ENCODE measurements at regions not wholly inside any gene's neighbourhood (a gene's known extent, or its start where the extent isn't known, plus 50 kb on each side); places are given as distances from the start of the nearest gene placed in this dataset.

DNA sequence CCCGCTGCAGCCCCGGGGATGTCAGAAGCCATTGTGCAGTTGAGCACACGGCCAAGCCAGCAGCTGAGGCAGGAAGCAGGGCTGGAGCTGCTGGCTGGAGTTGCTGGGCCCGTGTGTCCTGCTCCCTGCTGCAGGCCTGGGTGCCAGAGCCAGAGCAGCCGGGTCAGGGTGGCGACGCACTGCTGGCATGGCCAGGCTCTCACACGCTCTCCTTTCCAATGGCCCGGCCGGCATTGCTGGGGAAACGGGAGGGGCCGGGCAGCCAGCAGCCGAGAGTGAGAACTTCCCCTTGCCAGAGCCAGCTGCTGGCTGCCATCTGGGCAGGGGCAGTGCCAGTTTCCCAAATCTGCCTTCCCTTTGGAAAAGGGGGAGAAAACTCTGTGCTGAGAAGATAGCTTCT is 82.4 kb upstream of the PROX1 start:
- Histone ChIP-seq H3K9me3 (no peaks in the 10 kb centered on the region), H3K4me1 (no peaks in the 10 kb centered on the region), H3K27me3 (no peaks in the 10 kb centered on the region), H3K4me3 (no peak overlapping the region), H3K36me3 (no peaks in the 10 kb centered on the region), H3K27ac (replicated peaks in 1 of 4) (no peak overlapping the region)
- no peak for DNase-seq (ENCODE audit: extremely low spot score)
- 52% methylated on average over 3 of the region's 13 CpGs for WGBS
- TF ChIP-seq POLR2A (IDR thresholded peaks at IDR 0.05; ENCODE audit: low read depth) (no peak), EP300 (IDR thresholded peaks at IDR 0.05) (no peak), POLR2AphosphoS5 (IDR thresholded peaks at IDR 0.05) (no peak)
- TF ChIP-seq, protein P1, sequence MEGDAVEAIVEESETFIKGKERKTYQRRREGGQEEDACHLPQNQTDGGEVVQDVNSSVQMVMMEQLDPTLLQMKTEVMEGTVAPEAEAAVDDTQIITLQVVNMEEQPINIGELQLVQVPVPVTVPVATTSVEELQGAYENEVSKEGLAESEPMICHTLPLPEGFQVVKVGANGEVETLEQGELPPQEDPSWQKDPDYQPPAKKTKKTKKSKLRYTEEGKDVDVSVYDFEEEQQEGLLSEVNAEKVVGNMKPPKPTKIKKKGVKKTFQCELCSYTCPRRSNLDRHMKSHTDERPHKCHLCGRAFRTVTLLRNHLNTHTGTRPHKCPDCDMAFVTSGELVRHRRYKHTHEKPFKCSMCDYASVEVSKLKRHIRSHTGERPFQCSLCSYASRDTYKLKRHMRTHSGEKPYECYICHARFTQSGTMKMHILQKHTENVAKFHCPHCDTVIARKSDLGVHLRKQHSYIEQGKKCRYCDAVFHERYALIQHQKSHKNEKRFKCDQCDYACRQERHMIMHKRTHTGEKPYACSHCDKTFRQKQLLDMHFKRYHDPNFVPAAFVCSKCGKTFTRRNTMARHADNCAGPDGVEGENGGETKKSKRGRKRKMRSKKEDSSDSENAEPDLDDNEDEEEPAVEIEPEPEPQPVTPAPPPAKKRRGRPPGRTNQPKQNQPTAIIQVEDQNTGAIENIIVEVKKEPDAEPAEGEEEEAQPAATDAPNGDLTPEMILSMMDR (IDR thresholded peaks at IDR 0.05), result no peak
- intact Hi-C loops (cut with DNase I), result no loop called here

DNA sequence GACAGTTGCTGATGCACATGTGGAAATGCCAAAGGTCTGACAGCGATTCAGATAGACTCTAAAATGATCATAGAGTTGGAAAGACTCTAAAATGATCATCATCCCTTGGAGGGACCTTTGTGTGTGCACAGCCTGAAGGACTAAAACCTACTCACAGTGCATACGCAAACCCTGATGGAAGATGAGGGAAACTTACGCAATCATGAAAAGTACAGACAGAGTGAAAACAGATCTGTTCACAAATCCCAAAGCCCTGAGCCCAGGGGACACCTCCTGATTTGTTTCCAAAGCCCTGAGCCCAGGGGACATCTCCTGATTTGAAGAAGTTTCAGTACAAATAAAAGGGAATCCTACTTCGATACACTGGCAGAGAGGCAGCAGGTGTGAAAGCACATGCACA is 79.3 kb upstream of the PROX1 start:
- Histone ChIP-seq H3K27me3 (peaks cover 0 to 6% (median 0%) of the 10 kb centered on the region in 4 donors), H3K9me3 (no peaks in the 10 kb centered on the region), H3K36me3 (no peaks in the 10 kb centered on the region), H3K4me3 (no peak overlapping the region), H3K27ac (replicated peaks in 1 of 4) (no peak overlapping the region), H3K4me1 (no peaks in the 10 kb centered on the region)
- intact Hi-C loops (cut with DNase I), result no loop called here
- WGBS, result 90% methylated on average over 4 of the region's 4 CpGs
- TF ChIP-seq POLR2A (IDR thresholded peaks at IDR 0.05; ENCODE audit: low read depth) (no peak), EP300 (IDR thresholded peaks at IDR 0.05) (no peak), POLR2AphosphoS5 (IDR thresholded peaks at IDR 0.05) (no peak)
- TF ChIP-seq, protein P1 (IDR thresholded peaks at IDR 0.05), result no peak
- DNase-seq (ENCODE audit: extremely low spot score), result no peak

DNA sequence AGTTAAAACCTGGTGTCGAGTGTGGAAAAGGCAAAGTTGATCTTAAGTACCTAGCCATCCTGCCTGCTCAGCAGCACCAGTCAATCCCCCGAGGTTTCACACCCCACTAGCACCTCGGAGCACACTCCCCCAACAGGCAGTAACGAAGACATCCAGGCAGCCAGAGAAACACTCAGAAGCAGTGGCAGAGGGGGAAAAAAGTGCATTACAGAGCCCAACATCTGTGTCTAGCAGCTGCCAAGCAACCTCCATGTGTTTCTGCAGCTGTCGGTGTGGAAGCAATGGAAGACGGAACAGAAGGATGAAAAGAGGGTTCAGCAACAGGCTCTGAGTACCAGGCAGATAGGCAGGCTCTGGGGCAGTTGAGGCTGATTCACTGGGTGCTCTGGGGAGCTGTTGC is 73.4 kb upstream of the PROX1 start:
- Histone ChIP-seq H3K36me3 (no peaks in the 10 kb centered on the region), H3K4me3 (no peak overlapping the region), H3K27ac (replicated peaks in 1 of 4) (no peak overlapping the region), H3K9me3 (no peaks in the 10 kb centered on the region), H3K4me1 (no peaks in the 10 kb centered on the region), H3K27me3 (peaks cover 0 to 6% (median 0%) of the 10 kb centered on the region in 4 donors)
- intact Hi-C loops (cut with DNase I), result no loop called here
- WGBS, result 19% methylated on average over 6 of the region's 6 CpGs
- no peak for TF ChIP-seq POLR2AphosphoS5 (IDR thresholded peaks at IDR 0.05)
- no peak for TF ChIP-seq POLR2A (IDR thresholded peaks at IDR 0.05; ENCODE audit: low read depth)
- TF ChIP-seq, protein P1 (IDR thresholded peaks at IDR 0.05), result no peak
- TF ChIP-seq EP300 (IDR thresholded peaks at IDR 0.05), result no peak
- no peak for DNase-seq (ENCODE audit: extremely low spot score)

DNA sequence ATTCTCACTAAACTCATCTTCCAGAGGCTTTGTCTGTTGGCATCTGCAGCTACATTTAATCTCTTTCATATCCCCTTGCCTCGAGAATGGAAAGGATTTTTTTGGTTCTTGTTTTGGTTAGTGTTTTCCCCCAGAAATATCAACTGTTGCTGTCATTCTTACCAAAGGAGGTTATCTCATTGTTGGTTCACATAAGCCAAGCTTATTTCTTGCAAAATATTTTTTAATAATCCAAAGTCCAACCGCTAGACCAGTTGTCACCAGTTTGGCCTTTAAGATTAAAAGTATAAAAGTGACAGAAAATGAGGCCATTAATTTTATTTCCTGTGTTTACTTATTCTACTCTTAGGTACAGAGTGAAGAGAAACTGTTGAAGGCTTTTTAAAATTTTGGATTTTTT is 66.5 kb upstream of the PROX1 start:
- Histone ChIP-seq H3K36me3 (no peaks in the 10 kb centered on the region), H3K27ac (replicated peaks in 1 of 4) (no peak overlapping the region), H3K9me3 (no peaks in the 10 kb centered on the region), H3K4me3 (no peak overlapping the region), H3K27me3 (peaks cover 0 to 6% (median 0%) of the 10 kb centered on the region in 4 donors), H3K4me1 (no peaks in the 10 kb centered on the region)
- DNase-seq (ENCODE audit: extremely low spot score), result no peak
- TF ChIP-seq POLR2AphosphoS5 (IDR thresholded peaks at IDR 0.05), result no peak
- TF ChIP-seq EP300 (IDR thresholded peaks at IDR 0.05), result no peak
- TF ChIP-seq, protein P1 (IDR thresholded peaks at IDR 0.05), result no peak
- TF ChIP-seq POLR2A (IDR thresholded peaks at IDR 0.05; ENCODE audit: low read depth), result no peak
- intact Hi-C loops (cut with DNase I), result no loop called here
- 52% methylated on average over 2 of the region's 2 CpGs for WGBS

DNA sequence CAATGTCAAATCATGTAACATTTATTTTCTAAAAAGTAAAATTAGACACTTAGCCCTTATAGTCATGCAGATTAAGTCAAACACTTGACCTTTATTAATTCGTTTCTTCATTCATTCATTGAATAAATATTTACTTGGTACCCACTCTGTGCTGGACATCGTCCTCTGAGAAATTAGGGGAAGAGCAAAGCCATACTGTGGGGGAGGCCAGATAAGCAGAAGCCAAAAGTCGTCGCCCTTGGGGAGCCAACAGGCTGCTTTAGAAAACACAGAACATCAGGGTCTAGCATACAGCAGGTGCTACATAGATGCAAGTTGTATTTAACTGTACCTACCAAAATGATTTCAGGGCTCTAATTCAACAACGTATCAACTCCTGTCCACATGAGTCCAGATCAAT is 66.1 kb upstream of the PROX1 start:
- H3K4me1 ChIP-seq, result no peaks in the 10 kb centered on the region
- intact Hi-C loops (cut with DNase I), result no loop called here
- H3K27me3 ChIP-seq, result peaks cover 0 to 6% (median 0%) of the 10 kb centered on the region in 4 donors
- no peak overlapping the region for H3K4me3 ChIP-seq
- no peak overlapping the region for H3K27ac ChIP-seq (replicated peaks in 1 of 4)
- H3K9me3 ChIP-seq, result no peaks in the 10 kb centered on the region
- no peaks in the 10 kb centered on the region for H3K36me3 ChIP-seq
- TF ChIP-seq EP300 (IDR thresholded peaks at IDR 0.05) (no peak), POLR2AphosphoS5 (IDR thresholded peaks at IDR 0.05) (no peak), POLR2A (IDR thresholded peaks at IDR 0.05; ENCODE audit: low read depth) (no peak)
- TF ChIP-seq, protein P1 (IDR thresholded peaks at IDR 0.05), result no peak
- 64% methylated on average over 5 of the region's 5 CpGs for WGBS
- peak; percentile 37 for DNase-seq (ENCODE audit: extremely low spot score)
